ENCODE measurements at regions not wholly inside any gene's neighbourhood (a gene's known extent, or its start where the extent isn't known, plus 50 kb on each side); places are given as distances from the start of the nearest gene placed in this dataset.
A peak's percentile ranks its signal among the peaks of the same experiment; 100 is the strongest.
"Not testable (repeated sequence)": the region's sequence is repeated elsewhere in the genome, so short reads cannot be mapped to it uniquely, and the experiment has no call there.

DNA sequence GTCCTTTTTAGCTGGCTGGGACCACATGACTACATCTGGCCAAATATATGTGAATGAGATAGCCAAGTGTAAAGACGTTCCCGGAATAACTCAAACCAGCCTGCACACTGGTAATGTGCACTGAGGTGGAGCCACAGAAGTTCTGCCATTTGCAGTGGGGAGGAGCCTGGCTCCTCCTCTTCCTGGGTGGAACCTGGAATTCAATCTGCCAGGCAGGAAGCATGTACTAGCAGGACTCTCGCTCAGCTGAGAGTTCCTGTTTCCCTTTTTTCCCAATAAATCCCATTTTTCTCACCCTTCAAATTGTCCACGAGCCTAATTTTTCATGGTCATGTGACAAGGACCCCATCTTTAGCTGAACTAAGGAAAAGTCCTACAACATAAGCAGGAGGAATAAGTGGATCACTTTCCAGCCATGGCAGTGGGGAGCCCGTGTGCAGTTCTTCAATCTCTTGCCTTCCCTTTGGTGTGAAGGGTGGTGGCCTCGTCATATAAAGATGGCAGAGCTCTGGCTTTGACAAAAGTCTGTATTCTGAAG lies 183.2 kb downstream of the UXS1 start:
- no peak for DNase-seq (ENCODE audit: low read depth in 1 of 2, low spot score in 1 of 2)

GRCh38 chr2:106009096-106009495 lies 185.0 kb downstream of the UXS1 start:
- no peak for DNase-seq (ENCODE audit: low read depth in 1 of 2, low spot score in 1 of 2)

DNA sequence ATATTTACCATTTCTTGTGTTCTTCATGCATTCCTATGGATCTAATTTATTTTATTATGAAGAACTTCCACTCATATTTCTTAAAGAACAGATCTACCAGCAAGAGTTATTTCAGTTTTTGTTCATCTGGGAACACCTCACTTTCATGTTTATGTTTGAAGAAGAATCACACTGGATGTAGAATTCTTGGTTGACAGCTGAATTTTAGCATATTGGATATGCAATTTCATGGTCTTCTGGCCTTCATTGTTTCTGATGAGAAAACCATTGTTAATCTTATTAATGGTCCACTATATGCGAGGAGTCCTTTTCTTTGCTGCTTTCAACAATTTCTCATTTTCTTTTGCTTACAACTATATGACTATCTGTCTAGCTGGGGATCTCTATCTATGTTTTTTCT lies 189.2 kb downstream of the UXS1 start:
- DNase-seq (ENCODE audit: low read depth in 1 of 2, low spot score in 1 of 2) = no peak

GRCh38 chr2:105999211-105999989 lies 194.7 kb downstream of the UXS1 start:
- no peak for DNase-seq (ENCODE audit: low read depth in 1 of 2, low spot score in 1 of 2)

- no peak for DNase-seq (ENCODE audit: low read depth in 1 of 2, low spot score in 1 of 2)
Observed at GRCh38 chr2:105997711-105998110, 196.4 kb downstream of the UXS1 start.

DNA sequence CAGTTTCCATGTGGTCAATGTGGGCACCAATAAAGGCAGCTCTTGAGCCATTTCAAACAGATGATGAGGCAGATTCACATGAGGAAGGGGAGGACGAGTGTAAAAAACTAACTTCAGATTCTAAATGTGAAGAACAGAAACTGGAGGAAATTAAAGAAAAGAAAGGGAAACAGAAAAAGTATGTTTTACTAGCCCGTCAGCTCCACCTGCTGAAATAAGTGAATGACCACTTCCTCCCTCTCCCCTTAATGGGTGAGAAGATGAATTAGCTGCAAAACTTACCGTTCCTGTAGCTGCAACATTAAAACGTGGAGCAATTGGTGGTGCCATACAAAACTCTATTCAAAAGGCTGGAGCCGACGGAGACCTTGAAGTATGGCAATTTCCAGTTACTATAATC lies 203.5 kb downstream of the UXS1 start:
- DNase-seq (ENCODE audit: low read depth in 1 of 2, low spot score in 1 of 2) = no peak

GRCh38 chr2:105989803-105990202 lies 204.3 kb downstream of the UXS1 start:
- DNase-seq (ENCODE audit: low read depth in 1 of 2, low spot score in 1 of 2) = not testable (repeated sequence)

GRCh38 chr2:105989070-105989469 lies 205.0 kb downstream of the UXS1 start:
- DNase-seq (ENCODE audit: low read depth in 1 of 2, low spot score in 1 of 2) = no peak

DNA sequence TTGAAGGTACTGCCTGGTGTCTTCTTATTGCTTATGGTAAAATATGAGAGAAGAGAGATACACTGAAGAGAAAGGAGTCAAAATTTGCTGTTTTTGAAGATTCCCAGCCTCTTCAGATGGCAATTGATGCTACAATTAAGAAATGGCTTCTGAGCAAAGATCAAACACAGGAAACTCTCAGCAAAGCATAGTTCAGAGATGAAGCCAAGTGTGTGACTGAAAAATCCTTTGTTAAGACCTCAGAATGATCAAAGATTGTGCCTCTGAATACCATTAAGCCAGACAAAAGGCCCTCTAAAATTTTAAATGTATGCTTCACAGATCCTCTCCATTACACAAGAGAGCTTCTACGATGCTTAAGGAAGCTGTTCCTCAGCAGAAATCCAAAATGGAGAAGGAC lies 216.3 kb downstream of the UXS1 start:
- no peak for DNase-seq (ENCODE audit: low read depth in 1 of 2, low spot score in 1 of 2)

GRCh38 chr2:105977212-105977611 lies 216.9 kb downstream of the UXS1 start:
- peak in 1 of 2 donors; percentile 3 for DNase-seq (ENCODE audit: low read depth in 1 of 2, low spot score in 1 of 2)

DNA sequence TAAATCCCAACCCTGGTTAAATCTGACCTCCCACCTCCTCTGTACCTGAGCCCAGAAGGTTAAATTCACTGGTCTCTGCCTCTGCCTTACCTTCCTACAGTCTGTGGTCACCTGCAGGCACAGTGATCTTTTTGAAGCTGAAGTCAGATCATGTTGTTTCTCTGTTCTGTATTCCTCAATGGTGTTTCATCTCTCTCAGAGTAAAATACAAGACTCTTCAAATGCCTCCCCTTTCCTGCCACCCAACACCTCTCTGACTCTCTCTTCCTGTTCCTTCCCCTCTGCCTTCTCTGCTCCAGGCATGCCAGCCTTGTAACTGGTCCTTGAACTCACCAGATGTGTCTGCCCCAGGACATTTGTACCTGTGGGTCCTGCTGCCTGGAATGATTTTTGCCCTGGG lies 219.3 kb downstream of the UXS1 start:
- no peak for DNase-seq (ENCODE audit: low read depth in 1 of 2, low spot score in 1 of 2)

GRCh38 chr2:105972927-105973326 lies 221.2 kb downstream of the UXS1 start:
- DNase-seq (ENCODE audit: low read depth in 1 of 2, low spot score in 1 of 2) = no peak

- DNase-seq (ENCODE audit: low read depth in 1 of 2, low spot score in 1 of 2) = no peak
Observed at GRCh38 chr2:105972246-105972645, 221.9 kb downstream of the UXS1 start.

GRCh38 chr2:105969552-105969951 lies 224.5 kb downstream of the UXS1 start:
- DNase-seq (ENCODE audit: low read depth in 1 of 2, low spot score in 1 of 2) = no peak

DNA sequence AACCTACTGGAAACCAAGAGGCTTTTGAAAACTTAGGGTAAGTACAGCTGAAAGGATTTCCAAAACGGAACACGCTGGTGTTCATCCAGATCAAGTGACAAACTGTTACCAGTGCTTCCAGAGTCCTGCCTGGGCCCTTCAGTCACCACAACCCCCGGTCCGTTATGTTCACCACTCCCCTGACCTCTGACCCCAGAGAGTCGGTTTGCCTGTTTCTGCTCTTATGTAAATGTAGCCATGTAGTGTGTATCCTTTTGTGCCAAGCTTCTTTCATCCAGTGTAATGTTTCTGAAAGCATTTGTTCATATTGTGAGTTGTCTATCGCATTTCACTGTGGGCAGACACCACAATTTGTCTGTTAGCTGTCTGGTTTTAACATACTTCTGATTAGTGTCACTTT lies 217.5 kb downstream of the NCK2 start:
- DNase-seq (ENCODE audit: low read depth in 1 of 2, low spot score in 1 of 2) = no peak

DNA sequence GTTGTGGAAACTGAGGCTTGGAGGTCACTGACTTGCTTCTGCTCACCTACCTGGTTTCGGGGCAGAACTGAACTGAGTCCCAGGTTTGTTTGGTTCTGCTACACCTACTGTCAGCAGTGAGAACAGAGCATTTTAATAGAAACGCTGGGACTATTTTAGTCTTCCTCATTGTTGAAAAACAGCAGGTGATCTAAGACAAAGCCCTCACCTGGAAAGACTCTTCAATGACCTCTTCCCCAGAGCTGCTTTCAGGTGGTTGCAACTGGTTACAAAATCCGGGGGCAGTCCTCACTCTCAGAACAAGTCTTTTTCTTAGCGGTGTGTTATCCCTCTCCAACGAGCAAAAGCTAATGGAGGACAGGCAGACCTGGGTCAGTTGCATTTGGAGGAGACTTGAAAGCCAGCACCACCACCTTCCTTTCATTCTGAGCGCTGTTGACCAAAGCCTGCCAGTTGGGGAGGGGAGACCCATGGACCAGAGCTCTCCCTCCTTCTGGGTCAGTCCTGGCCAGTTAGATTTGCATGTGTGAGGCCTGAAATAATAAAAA lies 217.0 kb downstream of the NCK2 start:
- DNase-seq (ENCODE audit: low read depth in 1 of 2, low spot score in 1 of 2) = no peak

DNA sequence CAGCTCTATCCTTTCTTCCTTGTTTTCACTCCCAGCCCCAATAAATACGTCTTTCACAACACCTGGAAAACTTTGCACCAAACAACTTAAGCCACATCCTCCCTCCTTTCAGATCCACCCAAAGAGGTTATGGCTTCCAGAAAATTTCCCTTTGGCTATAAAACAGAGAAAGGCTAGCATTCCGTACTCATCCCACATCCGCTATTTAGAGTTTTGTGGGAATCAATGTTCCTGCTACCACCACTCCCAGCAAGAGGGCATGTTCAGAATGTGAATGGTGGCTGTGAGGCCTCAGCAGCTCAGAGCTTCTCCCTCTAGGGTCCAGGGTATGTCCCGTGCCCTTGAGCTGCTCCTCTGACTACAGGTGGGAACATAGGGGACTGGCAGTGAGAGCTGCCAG lies 214.6 kb downstream of the NCK2 start:
- DNase-seq (ENCODE audit: low read depth in 1 of 2, low spot score in 1 of 2) = no peak

DNA sequence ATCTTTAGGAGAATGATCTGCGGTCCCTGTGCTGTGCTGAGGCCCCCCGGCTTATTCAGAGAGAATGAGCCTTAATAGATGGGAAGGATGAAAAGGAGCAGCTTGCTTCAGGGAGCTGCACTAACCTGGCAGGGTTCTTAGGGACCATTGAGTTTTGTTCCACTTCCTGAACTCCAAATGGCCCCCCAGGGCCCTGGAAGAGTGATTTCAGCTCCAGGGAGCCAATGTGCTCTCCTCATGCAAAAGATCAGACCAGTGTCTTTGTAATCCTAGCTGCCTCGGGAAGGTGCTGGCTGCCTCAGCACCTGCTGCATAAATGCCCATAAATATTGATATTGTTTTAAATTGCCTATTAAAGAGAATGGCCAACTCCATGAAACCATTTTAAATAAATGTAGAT lies 210.2 kb downstream of the NCK2 start:
- DNase-seq (ENCODE audit: low read depth in 1 of 2, low spot score in 1 of 2) = no peak

DNA sequence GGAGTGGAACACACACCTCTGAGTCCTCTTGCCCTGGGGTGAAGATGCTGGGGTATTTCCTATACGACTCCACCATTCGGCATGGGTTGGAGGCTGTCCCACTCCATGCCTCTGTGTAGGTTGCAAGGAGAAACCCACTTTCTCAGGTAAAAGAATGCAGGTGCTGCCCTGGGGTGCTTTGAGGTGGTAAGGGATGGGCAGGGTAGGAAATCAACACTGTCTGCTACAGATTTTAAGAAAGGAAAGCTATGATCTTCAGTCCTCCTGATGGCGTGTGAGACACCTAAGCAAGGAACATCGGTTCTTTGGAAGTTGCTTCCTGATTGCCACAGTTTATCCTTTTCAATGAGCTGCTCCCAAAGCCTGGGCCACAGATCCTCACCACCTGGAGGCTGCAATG lies 209.2 kb downstream of the NCK2 start:
- no peak for DNase-seq (ENCODE audit: low read depth in 1 of 2, low spot score in 1 of 2)

GRCh38 chr2:105952131-105952530 lies 207.4 kb downstream of the NCK2 start:
- DNase-seq (ENCODE audit: low read depth in 1 of 2, low spot score in 1 of 2) = no peak

DNA sequence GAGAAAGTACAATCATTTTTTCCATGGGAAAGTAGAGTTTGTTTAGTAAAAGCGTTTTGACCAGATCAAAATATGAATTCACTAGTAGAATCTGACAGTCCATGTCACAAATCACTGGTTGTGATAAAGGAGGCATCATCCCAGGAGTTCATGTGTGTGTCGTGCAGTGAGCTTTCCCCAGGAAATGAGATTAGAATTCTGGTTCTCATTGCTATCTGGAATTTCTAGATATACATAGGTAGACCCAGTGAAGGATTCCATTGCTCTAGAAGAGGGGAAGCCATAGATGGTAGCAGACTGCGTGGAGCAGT lies 206.6 kb downstream of the NCK2 start:
- DNase-seq (ENCODE audit: low read depth in 1 of 2, low spot score in 1 of 2) = no peak

DNA sequence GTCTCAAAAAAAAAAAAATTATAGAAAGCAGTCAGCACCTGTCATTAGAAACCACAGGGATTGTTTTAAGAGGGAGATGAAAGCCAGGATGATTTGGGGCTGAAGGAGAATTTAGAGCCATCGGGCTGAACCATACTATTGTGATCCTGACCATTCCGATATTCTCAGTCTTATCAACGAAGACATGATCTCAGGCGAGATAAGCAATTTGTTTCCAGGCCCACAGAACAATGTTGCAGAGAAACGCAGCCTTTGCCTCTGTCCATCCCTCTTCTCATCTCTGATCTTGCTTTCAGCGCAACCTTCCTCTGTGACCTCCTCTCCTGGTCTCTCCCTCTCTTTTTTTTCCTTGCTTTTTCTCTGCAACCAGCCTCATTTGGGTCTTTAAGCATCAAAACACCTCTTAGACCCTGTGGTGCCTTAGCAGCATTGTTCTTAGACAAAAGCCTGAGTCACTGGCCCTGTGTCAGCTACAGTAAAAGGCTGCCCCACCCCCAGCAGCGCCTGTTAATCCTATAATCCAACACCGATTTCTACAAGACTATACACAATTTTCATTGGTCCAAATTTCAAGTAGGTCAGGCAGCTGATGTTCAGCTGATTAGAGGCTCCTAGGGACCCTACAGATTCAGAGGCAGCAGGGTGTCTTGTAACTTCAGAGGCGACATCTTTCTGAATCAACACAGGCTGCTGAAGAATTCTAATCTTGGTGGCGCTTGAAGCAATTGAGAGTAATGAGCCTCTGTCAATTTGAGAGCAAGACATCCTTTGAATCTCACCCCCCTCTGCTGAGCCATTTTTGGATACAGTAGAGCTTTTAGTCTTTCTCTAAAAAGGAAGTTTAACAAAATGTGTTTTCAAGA lies 206.0 kb downstream of the NCK2 start:
- no peak for DNase-seq (ENCODE audit: low read depth in 1 of 2, low spot score in 1 of 2)

Measured in stimulated activated CD4-positive, alpha-beta T cell treated with anti-CD3 and anti-CD28 coated beads, Interleukin-15, amount 100 ng/mL, for 1 hour (primary cell).